ENCODE measurements at regions not wholly inside any gene's neighbourhood (a gene's known extent, or its start where the extent isn't known, plus 50 kb on each side); places are given as distances from the start of the nearest gene placed in this dataset.

DNA sequence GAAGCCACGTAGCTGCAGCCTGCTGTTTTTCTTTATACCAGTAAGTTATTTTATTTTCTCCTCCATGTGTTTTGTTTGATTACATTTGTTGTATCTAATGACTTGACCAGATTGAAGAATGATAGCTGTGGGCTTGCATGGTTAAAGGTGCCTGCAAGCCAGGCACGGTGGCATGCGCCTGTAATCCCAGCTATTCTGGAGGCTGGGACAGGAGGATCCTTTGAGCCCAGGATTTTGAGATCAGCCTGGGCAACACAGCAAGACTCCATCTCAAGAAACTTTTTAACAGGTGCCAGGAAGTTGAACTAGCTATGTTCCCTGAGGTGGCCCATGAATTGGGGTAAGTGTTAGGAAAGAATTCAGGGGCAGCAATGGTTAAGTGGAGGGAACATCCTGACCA is 179.4 kb downstream of the IRS1 start:
- no peak for DNase-seq (ENCODE audit: low spot score)

DNA sequence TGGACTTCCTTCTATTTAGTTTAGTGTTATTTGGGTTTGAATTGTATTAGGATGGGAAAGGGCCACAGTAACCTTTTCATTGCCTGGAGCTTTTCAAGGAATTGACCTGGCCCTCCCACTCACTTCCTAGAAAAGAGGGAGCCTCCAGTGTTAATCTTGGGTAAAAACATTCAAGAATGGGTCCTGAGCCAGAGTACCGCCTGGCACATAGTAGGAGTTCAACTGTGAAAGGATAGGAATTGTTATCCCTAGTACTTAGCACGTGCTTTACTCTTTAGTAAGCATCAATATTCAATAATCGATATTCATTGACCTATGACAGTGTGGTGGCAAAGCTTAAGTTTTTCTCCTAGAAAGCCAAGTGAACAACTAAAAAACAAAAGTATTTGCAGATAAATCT is 179.9 kb downstream of the IRS1 start:
- no peak for DNase-seq (ENCODE audit: low spot score)

GRCh38 chr2:226618875-226619605 is 180.6 kb downstream of the IRS1 start:
- DNase-seq (ENCODE audit: low spot score): no peak

DNA sequence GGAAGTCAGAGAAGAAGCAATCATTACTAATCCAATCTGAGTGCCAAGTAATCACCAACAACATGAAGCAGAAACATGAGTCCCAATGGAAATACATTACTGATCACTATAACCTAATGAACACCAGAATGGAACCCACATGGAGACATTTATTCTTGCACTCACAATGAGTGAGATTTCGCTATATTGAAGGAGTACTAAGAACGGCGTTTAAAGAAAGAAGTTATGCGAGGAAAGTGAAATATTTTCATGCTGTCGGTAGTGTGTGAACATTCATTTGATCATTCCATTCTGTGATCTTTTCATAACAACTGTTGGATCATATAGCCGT is 181.1 kb downstream of the IRS1 start:
- DNase-seq (ENCODE audit: low spot score): no peak

GRCh38 chr2:226615891-226616290 is 183.7 kb downstream of the IRS1 start:
- no peak for DNase-seq (ENCODE audit: low spot score)

DNA sequence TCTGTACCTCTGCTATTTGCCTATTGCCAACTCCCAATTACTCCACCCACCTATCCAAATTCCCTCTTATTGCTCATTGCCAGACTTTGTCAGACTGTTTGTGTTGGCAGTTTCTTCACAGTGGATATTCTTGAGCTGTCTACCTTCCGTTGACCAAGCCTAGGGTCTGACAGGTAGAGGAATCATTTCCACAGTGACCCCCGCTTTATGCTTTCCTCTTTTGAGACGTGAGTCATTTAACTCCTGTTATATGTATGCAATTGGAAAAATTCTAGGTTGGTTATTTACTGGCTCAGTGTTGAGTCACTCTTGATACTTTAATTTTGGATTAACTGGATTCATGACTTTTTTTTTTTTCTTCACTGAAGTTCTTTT is 187.7 kb downstream of the IRS1 start:
- no peak for DNase-seq (ENCODE audit: low spot score)

DNA sequence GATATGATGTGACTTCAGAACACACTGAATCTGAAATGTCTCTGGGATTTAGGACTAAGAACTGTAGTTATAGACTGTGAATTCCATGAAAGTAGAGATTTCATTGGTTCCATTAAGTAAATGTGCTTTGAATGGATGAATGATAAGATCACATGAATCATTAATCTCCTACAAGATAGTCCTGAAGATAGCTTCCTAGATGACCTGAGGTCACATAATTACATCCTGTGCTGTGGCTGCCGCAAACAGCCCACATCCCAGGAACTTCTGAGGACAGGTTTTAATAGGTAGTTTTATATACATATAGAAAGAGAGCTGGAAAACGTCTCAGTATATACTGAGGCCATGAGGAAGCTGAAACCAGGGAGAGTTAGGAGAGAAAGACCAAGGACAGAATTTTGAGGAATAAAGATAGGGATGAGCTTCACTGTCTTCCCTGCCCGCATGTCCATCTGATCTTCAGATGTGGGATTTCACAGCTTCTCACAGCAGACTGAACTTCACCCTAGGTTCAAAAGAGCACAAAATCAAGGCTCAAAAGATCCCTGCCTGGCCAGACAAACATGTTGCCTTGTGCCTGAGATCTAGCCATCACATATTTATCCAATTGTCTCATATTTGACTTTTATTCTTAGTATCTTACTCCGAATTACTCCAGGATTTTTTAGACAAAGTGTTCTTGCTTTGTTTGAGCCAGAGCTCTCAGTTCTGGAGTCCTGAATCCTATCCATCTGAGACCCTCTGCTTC is 188.2 kb downstream of the IRS1 start:
- no peak for DNase-seq (ENCODE audit: low spot score)

DNA sequence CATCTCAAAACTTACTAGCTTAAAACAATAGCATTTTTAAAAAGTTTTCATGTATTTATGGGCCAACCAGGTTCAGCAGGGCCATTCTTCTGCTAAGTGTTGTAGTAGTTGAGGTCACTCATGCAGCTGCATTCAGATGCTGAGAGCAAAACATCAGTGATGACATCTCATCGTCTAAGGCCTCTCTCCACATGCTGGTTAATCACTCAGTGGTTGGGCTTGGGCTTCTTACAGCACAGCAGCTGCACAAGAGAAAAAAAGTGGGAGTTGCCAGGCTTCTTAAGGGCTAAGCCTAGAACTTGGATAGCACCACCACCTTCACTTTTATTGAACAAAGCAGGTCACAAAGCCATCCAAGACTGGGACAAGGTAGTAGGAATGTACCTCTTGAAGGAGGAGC is 190.3 kb downstream of the IRS1 start:
- DNase-seq (ENCODE audit: low spot score): no peak

- no peak for DNase-seq (ENCODE audit: low spot score)
Measured at GRCh38 chr2:226608451-226608850, 191.2 kb downstream of the IRS1 start.

DNA sequence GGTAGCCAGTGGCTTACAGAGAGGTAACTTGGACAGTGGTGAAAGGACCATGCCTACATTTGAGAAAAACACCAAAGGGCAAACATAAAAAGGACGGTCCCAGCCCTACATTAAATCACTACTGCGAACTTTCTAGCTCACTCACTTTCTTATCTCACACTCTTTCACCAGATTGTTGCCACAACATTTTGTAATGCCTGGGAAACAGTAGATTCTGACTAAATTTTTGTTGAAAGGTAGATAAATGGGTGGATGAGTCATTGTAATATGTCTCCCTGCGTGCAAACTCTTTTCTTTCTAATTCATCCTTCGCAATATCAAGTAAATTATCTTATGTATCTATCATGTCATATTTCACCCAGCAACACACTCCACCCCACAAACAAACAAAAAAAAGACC is 192.2 kb downstream of the IRS1 start:
- no peak for DNase-seq (ENCODE audit: low spot score)

DNA sequence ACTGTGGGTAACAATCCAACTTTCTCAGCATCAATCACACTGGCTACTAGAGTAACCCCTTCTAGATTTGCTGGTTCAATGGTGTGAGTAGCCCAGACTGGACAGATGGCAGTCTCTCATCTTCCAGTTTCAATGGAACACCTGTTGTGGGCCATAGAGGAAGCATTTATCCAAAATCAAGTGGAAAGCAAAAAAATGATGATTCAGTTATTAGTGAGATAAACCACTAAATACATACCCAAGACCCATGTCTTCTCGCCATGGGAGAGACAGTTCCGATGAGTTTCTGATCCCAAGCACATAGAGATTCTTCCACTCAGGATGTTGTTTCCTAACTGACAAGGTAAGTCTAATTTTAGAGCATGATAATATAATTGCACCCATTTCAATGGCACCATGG is 194.0 kb downstream of the IRS1 start:
- no peak for DNase-seq (ENCODE audit: low spot score)

- no peak for DNase-seq (ENCODE audit: low spot score)
Measured at GRCh38 chr2:226603606-226604005, 196.0 kb downstream of the IRS1 start.

DNA sequence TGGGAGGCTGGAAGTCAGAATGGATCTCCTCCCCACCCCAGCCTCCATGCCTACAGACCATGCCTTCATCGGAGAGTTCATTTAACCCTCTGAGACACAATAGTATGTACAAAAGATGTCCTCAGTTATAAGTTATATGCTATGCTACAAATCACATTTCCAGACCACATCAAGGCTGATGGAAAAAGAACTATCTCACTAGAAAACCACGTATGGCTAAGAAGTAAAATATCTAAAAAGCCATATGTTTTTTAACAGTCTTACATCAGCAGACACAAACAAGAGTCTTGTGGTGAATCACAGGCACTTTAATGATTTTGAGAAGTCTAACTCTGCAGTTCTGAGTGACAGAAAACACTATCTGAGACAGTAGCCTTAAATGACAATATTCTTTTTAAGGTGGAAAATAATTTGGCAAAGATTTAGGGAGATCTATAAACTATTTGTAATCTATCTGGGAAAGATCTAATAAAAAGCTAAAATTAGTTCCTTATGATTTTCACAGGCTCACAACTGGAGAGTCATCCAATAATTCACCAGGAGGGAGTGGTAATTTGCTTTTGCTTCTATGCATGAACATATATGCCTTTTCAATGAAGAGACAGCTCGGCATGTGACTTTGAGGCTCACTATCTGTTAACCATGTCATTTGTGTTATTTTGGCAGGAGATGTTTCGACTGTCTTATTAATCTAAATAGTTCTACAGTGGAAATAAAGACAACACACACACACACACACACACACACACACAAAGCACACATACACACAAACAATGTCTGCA is 197.5 kb downstream of the IRS1 start:
- DNase-seq (ENCODE audit: low spot score): no peak

DNA sequence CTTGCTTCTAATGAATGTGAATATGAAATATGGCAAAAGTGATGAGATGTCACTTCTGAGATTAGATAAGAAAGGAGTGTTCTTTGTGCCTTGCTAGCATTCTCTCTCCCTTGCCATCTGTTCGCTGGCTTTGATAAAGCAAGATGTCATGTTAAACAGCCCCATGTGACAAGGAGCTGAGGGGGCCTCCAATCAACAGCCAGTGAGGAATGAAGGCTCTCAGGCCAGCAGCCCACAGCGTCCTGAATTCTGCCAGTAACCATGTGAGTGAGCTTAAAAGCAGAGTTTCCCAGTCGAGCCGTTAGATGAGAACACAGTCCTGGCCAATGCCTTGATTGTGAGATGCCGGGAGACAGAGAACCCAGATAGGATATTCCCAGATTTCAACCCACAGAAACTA is 198.8 kb downstream of the IRS1 start:
- DNase-seq (ENCODE audit: low spot score): no peak

DNA sequence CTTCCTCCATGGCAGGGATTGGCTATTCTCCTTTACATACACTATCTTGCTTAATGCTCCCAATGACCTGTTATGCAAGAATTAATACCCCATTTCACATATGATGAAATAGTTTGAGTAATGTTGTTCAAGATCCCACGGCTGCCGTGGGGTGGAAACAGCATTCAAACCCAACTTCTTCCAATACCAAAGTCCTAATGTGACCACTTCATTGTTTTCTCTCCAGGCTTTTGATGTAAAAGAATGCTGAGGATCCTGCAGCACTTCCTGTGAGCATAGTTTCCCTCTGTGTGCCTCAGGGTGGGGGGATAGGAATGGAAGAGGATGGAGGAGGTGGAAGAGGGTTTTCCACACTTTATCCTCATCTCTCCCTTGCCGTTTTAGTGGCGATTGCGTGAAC is 199.4 kb downstream of the IRS1 start:
- no peak for DNase-seq (ENCODE audit: low spot score)

- DNase-seq (ENCODE audit: low spot score): no peak
Measured at GRCh38 chr2:226589043-226589442, 210.6 kb downstream of the IRS1 start.

- DNase-seq (ENCODE audit: low spot score): no peak
Measured at GRCh38 chr2:226585130-226585561, 214.5 kb downstream of the IRS1 start.

- DNase-seq (ENCODE audit: low spot score): no peak
Measured at GRCh38 chr2:226584518-226585055, 215.0 kb downstream of the IRS1 start.

- no peak for DNase-seq (ENCODE audit: low spot score)
Measured at GRCh38 chr2:226583715-226584114, 215.9 kb downstream of the IRS1 start.

DNA sequence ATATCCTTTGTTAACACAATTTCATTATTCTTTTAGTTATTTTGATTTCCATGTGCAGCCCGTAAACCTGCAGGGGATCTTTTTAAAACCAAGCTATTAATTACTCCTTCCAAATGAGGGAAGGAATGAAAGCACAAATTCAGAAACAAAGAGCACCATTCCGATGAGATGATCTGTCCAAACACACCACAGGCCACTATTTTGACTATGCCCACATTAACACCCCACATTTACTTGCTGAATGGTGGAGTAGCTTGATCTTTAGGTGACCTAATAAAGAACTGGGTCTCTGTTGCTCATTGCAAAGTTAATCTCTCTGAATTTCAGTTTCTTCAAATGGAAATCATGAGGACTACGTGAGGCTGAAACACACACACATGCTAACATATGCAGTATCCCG is 218.0 kb downstream of the IRS1 start:
- no peak for DNase-seq (ENCODE audit: low spot score)

DNA sequence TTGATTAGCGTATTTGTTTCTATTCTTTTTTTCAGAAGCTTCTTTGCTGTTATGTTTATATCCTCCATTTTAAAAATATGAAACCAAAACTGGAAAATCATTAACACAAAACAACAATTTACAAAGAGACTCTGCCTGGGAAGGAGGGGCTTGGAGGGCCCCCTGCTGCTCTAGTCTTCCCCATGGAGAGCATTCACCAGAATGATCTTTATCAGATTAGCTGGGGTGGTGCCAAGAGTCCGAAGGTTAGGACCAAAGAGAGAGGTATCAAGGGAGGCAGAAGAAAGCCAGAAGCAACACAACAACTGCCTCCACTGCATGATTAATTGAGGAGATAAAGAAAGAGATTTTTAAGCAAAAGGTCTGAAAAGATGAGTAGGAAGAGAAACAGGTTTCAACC is 218.6 kb downstream of the IRS1 start:
- no peak for DNase-seq (ENCODE audit: low spot score)

- DNase-seq (ENCODE audit: low spot score): no peak
Measured at GRCh38 chr2:226580403-226580802, 219.2 kb downstream of the IRS1 start.

DNA sequence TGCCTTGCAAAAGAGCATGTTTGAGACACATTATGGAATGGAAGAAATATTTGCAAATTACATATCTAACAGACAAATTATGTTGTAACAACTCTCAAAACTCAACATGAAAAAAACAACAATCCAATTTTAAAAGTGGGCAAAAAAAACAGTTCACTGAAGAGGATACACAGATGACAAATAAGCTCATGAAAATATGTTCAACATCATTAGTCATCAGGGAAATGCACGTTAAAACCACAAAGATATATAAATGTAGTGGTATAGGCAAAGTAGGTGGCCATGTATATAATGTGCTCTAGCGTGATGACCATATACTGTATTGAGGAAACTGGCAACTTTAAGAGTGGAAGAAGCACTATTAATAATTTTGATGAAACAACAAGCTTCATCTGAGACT is 220.1 kb downstream of the IRS1 start:
- no peak for DNase-seq (ENCODE audit: low spot score)

All from ureter (tissue), 1 donor.